Heart left ventricle (tissue), 16 donors: ENCODE measurements at regions not wholly inside any gene's neighbourhood (a gene's known extent, or its start where the extent isn't known, plus 50 kb on each side); places are given as distances from the start of the nearest gene placed in this dataset.
"Not testable (repeated sequence)": the region's sequence is repeated elsewhere in the genome, so short reads cannot be mapped to it uniquely, and the experiment has no call there.

Source experiments
- ATAC-seq, 4 donors: fragments of 200-7000 bp; cut with Tn5 transposase; one replicate each; pipeline ENCODE4 v1.9.1; 2020 to 2022; ENCODE audit warnings: moderate library complexity in 4 of 4, mild to moderate bottlenecking in 3 of 4, moderate number of reproducible peaks in 1 of 4
- DNase-seq, 5 donors: peaks; one replicate each; pipeline ENCODE4 v3.0.0-alpha.2; 2020
- H3K27ac ChIP-seq, 12 donors: fragments of 200-600 bp; sonication (generic) in 4 of 12; one replicate each; pipeline versions ENCODE4 v1.5.0 to v1.8.0; 2016 to 2022; ENCODE audit warnings: mild to moderate bottlenecking in 2 of 12
- H3K27me3 ChIP-seq, 9 donors: fragments of 200-600 bp; sonication (generic) in 2 of 9; one replicate each; pipeline versions ENCODE4 v1.5.1 to v1.8.0; 2016 to 2022; ENCODE audit warnings: mild to moderate bottlenecking in 3 of 9
- H3K36me3 ChIP-seq, 9 donors: fragments of 200-600 bp; sonication (generic) in 2 of 9; one replicate each; pipeline versions ENCODE4 v1.5.0 to v1.8.0; 2018 to 2022; ENCODE audit warnings: mild to moderate bottlenecking in 2 of 9
- H3K4me1 ChIP-seq, 12 donors: fragments of 200-600 bp; sonication (generic) in 4 of 12; one replicate each; pipeline versions ENCODE4 v1.5.0 to v1.8.0; 2016 to 2022; ENCODE audit warnings: mild to moderate bottlenecking in 3 of 12
- H3K4me3 ChIP-seq, 12 donors: fragments of 200-600 bp; sonication (generic) in 4 of 12; one replicate each; pipeline versions ENCODE4 v1.5.0 to v1.8.0; 2017 to 2022; ENCODE audit warnings: mild to moderate bottlenecking in 9 of 12, moderate library complexity in 4 of 12
- H3K9me3 ChIP-seq, 12 donors: fragments of 200-600 bp; sonication (generic) in 4 of 12; one replicate each; pipeline versions ENCODE4 v1.5.0 to v1.8.0; 2016 to 2022; ENCODE audit warnings: mild to moderate bottlenecking in 1 of 12
- CTCF ChIP-seq, 12 donors: fragments of 200-600 bp; sonication (generic) in 4 of 12; IDR thresholded peaks; one replicate each; pipeline versions ENCODE4 v1.5.0 to v1.8.0; 2018 to 2022; ENCODE audit warnings: antibody characterized with exemption in 12 of 12, mild to moderate bottlenecking in 5 of 12
- POLR2A ChIP-seq, 2 donors: fragments of 450-650 bp; IDR thresholded peaks; one replicate each; pipeline ENCODE4 v1.6.1; 2017; ENCODE audit warnings: antibody characterized with exemption in 2 of 2, mild to moderate bottlenecking in 2 of 2, moderate library complexity in 2 of 2
- WGBS, 4 donors: extraction: QIAGEN DNeasy Blood & Tissue Kit in 2 of 4; methylation state at CpG; one replicate each; pipeline versions ENCODE4 v1.1.5 to v1.1.7; 2013 to 2018; 5-methylcytosine and 5-hydroxymethylcytosine counted together
- intact Hi-C, 10 donors: fragments of 100-400 bp; cut with DNase I; formaldehyde crosslinking; loops; one replicate each; pipeline versions ENCODE4 v1.11.1 to v1.14.2; 2022
- donor health status: ischemic (EF 13 %, LVEDD 7.1; RV severe dilation, severe dysfunction).
- donor health status: healthy with polysubstance abuse.
- donor health status: DM: no; HTN: yes; CAD: no.
- donor health status: DM: no; HTN: no; CAD: no.
- donor health status: ischemic (EF 25% LVEDD 6.9; RV normal size, moderate dysfunction).
- donor health status: ischemic (EF 25% LVEDD 5.7; RV mildly dilated, moderate dysfunction).
- donor health status: healthy.
- donor health status: DM: yes; HTN: yes; CAD: no.
- donor health status: ischemic (EF 35%, LVEDD 5.7; RV mildly dilated, moderate dysfunction).
- donor health status: nonischemic (EF 11% LVEDD 7.7; RV severe dilation, severe dysfunction).
- donor health status: DM: yes; HTN: yes; CAD: no.
- donor health status: PGD.
- donor health status: ischemic (EF 29% LVEDD 5.4; RV normal size, mild dysfunction).
- donor health status: nonischemic (EF 23%, LVEDD 6.1; RV moderate dilation, normal function).

GRCh38 chr5:18523380-18523779, 889.1 kb downstream of the TAF11L14 start:
- intact Hi-C loops, result no loop called here
- peaks cover 0 to 10% (median 0%) of the 10 kb centered on the region in 12 donors for H3K9me3 ChIP-seq
- H3K4me3 ChIP-seq, result no peak overlapping the region
- no peaks in the 10 kb centered on the region for H3K4me1 ChIP-seq
- WGBS, 4 donors, result 73 to 81% (median 80%) methylated on average over 2 of the region's 2 CpGs
- DNase-seq, result no peak
- no peak for TF ChIP-seq POLR2A (IDR thresholded peaks at IDR 0.05)
- no peak for TF ChIP-seq CTCF (IDR thresholded peaks at IDR 0.05)
- no peaks in the 10 kb centered on the region for H3K27me3 ChIP-seq
- H3K27ac ChIP-seq, result no peak overlapping the region
- no peak for ATAC-seq
- no peaks in the 10 kb centered on the region for H3K36me3 ChIP-seq

- ATAC-seq (no peak), DNase-seq (no peak)
- no peaks in the 10 kb centered on the region for H3K36me3 ChIP-seq
- H3K27ac ChIP-seq, result no peak overlapping the region
- H3K4me3 ChIP-seq, result no peak overlapping the region
- TF ChIP-seq POLR2A (IDR thresholded peaks at IDR 0.05) (no peak), CTCF (IDR thresholded peaks at IDR 0.05) (no peak)
- no peaks in the 10 kb centered on the region for H3K27me3 ChIP-seq
- H3K9me3 ChIP-seq, result no peaks in the 10 kb centered on the region
- no peaks in the 10 kb centered on the region for H3K4me1 ChIP-seq
- WGBS, 4 donors, result 59 to 68% (median 62%) methylated on average over 3 of the region's 3 CpGs
- intact Hi-C loops, result no loop called here
Observed at GRCh38 chr5:18526792-18527405, 892.6 kb downstream of the TAF11L14 start.

- peaks cover 0 to 2% (median 0%) of the 10 kb centered on the region in 12 donors for H3K9me3 ChIP-seq
- H3K27me3 ChIP-seq, result no peaks in the 10 kb centered on the region
- TF ChIP-seq POLR2A (IDR thresholded peaks at IDR 0.05) (no peak), CTCF (IDR thresholded peaks at IDR 0.05) (no peak)
- no peaks in the 10 kb centered on the region for H3K36me3 ChIP-seq
- intact Hi-C loops, result no loop called here
- peak in 1 of 5 donors; percentile 52 for DNase-seq
- no peak overlapping the region for H3K27ac ChIP-seq
- no peaks in the 10 kb centered on the region for H3K4me1 ChIP-seq
- ATAC-seq, result no peak
- 72 to 79% (median 75%) methylated on average over 3 to 7 of the region's 7 CpGs for WGBS, 4 donors
- no peak overlapping the region for H3K4me3 ChIP-seq
Observed at GRCh38 chr5:18533137-18533536, 898.9 kb downstream of the TAF11L14 start.

- no peaks in the 10 kb centered on the region for H3K4me1 ChIP-seq
- H3K27ac ChIP-seq, result no peak overlapping the region
- H3K4me3 ChIP-seq, result no peak overlapping the region
- ATAC-seq (no peak), DNase-seq (no peak)
- intact Hi-C loops, result no loop called here
- WGBS, 4 donors, result 74 to 81% (median 77%) methylated on average over 3 of the region's 3 CpGs
- no peak for TF ChIP-seq CTCF (IDR thresholded peaks at IDR 0.05)
- no peak for TF ChIP-seq POLR2A (IDR thresholded peaks at IDR 0.05)
- H3K36me3 ChIP-seq, result no peaks in the 10 kb centered on the region
- H3K27me3 ChIP-seq, result no peaks in the 10 kb centered on the region
- H3K9me3 ChIP-seq, result peaks cover 0 to 2% (median 0%) of the 10 kb centered on the region in 12 donors
Observed at GRCh38 chr5:18534119-18534518, 899.9 kb downstream of the TAF11L14 start.

GRCh38 chr5:18535753-18536152, 901.5 kb downstream of the TAF11L14 start:
- ATAC-seq, intact Hi-C loops, H3K9me3 ChIP-seq, DNase-seq, H3K4me3 ChIP-seq, H3K4me1 ChIP-seq, H3K27ac ChIP-seq, H3K27me3 ChIP-seq, H3K36me3 ChIP-seq: not testable (repeated sequence)
- WGBS, 4 donors, result 74 to 88% (median 82%) methylated on average over 7 of the region's 7 CpGs
